SK-N-MC (cell line): ENCODE measurements at regions not wholly inside any gene's neighbourhood (a gene's known extent, or its start where the extent isn't known, plus 50 kb on each side); places are given as distances from the start of the nearest gene placed in this dataset.

Source experiments
- DNase-seq: peaks from one replicate; pipeline ENCODE4 v3.0.0-alpha.2; 2011; ENCODE audit warnings: low read depth, low spot score
- H3K27ac ChIP-seq: fragments of 200-600 bp; sonication (generic); 2 replicates; pipeline ENCODE4 v1.5.1; 2016; ENCODE audit warnings: mixed run types
- H3K36me3 ChIP-seq: fragments of 200-600 bp; sonication (generic); 2 replicates; pipeline ENCODE4 v1.6.1; 2017; ENCODE audit warnings: antibody characterized with exemption, low read length, mixed read lengths; ENCODE audit not compliant: insufficient read depth
- H3K4me3 ChIP-seq: fragments of 200-600 bp; sonication (generic); 2 replicates; pipeline ENCODE4 v1.5.1; 2016
- H3K9ac ChIP-seq: fragments of 200-600 bp; sonication (generic); 2 replicates; pipeline ENCODE4 v1.8.0; 2017; ENCODE audit warnings: mixed run types, mixed read lengths; ENCODE audit not compliant: insufficient read length
- H3K9me3 ChIP-seq: fragments of 200-600 bp; sonication (generic); 2 replicates; pipeline ENCODE4 v1.6.1; 2017; ENCODE audit warnings: low read depth, mild to moderate bottlenecking, antibody characterized with exemption, low read length, moderate library complexity, mixed read lengths
- EZH2 ChIP-seq: fragments of 200-600 bp; sonication (generic); IDR thresholded peaks from one replicate; pipeline ENCODE4 v1.6.1; 2017; ENCODE audit warnings: antibody characterized with exemption
- FOXP2 ChIP-seq: optimal IDR thresholded peaks from 2 replicates; pipeline ENCODE3; 2011; ENCODE audit warnings: mild to moderate bottlenecking, moderate library complexity; ENCODE audit not compliant: insufficient read depth; ENCODE audit errors: extremely low read length, control extremely low read depth
- POLR2AphosphoS5 ChIP-seq: IDR thresholded peaks from 2 replicates; pipeline ENCODE4 v1.6.1; 2012; ENCODE audit warnings: mild to moderate bottlenecking, low read depth, low read length, borderline replicate concordance

- no peak for TF ChIP-seq EZH2
- no peak for TF ChIP-seq FOXP2
- no peak for TF ChIP-seq POLR2AphosphoS5
- Histone ChIP-seq H3K36me3 (no peaks in the 10 kb centered on the region), H3K9me3 (no peaks in the 10 kb centered on the region), H3K9ac (no peak overlapping the region), H3K4me3 (no peak overlapping the region), H3K27ac (no peak overlapping the region)
- no peak for DNase-seq
Observed at GRCh38 chr2:12607971-12608370, 108.8 kb upstream of the TRIB2 start.

GRCh38 chr2:12610314-12610713, 106.4 kb upstream of the TRIB2 start:
- no peak for DNase-seq
- no peak for TF ChIP-seq EZH2
- no peak for TF ChIP-seq FOXP2
- TF ChIP-seq POLR2AphosphoS5 = no peak
- H3K36me3 ChIP-seq = no peaks in the 10 kb centered on the region
- no peak overlapping the region for H3K4me3 ChIP-seq
- H3K9ac ChIP-seq = no peak overlapping the region
- no peak overlapping the region for H3K27ac ChIP-seq
- no peaks in the 10 kb centered on the region for H3K9me3 ChIP-seq

GRCh38 chr2:12612168-12612567, 104.6 kb upstream of the TRIB2 start:
- H3K4me3 ChIP-seq = no peak overlapping the region
- TF ChIP-seq FOXP2 (no peak), EZH2 (no peak), POLR2AphosphoS5 (no peak)
- no peak overlapping the region for H3K9ac ChIP-seq
- no peak overlapping the region for H3K27ac ChIP-seq
- no peaks in the 10 kb centered on the region for H3K9me3 ChIP-seq
- no peaks in the 10 kb centered on the region for H3K36me3 ChIP-seq
- no peak for DNase-seq

GRCh38 chr2:12612671-12613070, 104.1 kb upstream of the TRIB2 start:
- TF ChIP-seq POLR2AphosphoS5 (no peak), EZH2 (no peak), FOXP2 (no peak)
- Histone ChIP-seq H3K27ac (no peak overlapping the region), H3K4me3 (no peak overlapping the region), H3K36me3 (no peaks in the 10 kb centered on the region), H3K9ac (no peak overlapping the region), H3K9me3 (no peaks in the 10 kb centered on the region)
- DNase-seq = no peak

DNA sequence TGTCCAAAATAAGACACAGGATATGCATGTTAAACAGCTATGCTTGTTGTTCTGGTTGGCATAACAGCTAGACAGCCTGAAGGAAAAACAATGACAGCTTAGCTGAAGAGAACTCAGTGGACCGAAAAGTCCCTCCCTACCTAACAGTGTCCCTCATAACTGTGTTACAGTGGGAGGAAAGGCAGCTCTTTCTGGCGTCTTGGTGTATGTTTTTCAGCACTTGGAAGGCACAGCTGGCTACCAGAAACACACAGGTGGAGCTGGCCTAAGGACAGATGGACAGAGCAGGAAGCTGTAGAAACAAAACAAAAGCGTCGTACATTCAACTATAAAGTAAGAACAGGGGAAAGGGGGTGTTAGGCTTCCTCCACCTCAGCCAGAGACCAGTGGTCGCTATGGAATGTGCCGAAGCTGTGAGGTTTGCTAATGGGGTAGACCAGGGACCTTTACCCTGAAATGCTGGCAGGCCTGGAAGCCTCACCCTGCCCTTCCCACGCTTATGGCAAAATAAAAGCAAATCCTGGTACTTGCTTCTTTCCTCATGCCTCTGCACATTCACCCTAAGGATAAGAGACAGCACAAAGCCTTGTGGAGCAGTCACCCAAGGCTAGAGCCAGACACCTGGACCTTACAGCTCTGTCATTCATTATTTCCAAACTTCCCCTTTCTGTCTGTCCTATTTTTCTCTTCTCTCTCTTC, 103.5 kb upstream of the TRIB2 start:
- no peak overlapping the region for H3K27ac ChIP-seq
- DNase-seq = no peak

DNA sequence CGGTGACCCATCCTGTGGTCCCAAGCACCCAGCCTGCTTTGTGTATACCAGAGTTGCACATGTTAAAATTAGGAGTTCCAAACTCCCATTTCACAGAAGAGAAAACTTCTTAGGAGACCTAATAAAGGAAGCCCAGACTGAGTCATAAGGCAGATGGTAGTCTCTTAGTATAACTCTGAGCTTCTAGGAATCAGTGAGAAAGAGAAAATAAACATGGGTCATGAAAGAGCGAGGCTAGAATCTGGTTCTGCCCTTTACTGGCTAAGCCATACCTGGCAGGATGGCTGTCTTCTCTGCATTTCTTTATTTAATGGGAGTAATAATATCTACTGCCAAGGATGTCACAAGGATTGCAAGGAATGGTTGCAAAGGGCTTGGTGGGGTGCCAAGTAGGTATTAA, 101.2 kb upstream of the TRIB2 start:
- Histone ChIP-seq H3K36me3 (no peaks in the 10 kb centered on the region), H3K9me3 (no peaks in the 10 kb centered on the region), H3K9ac (no peak overlapping the region), H3K27ac (no peak overlapping the region), H3K4me3 (no peak overlapping the region)
- TF ChIP-seq POLR2AphosphoS5 = no peak
- DNase-seq = no peak

More for the DNA sequence above, 103.5 kb upstream of the TRIB2 start:
- Histone ChIP-seq H3K36me3 (no peaks in the 10 kb centered on the region), H3K4me3 (no peak overlapping the region), H3K9ac (no peak overlapping the region), H3K9me3 (no peaks in the 10 kb centered on the region)
- TF ChIP-seq POLR2AphosphoS5 = no peak
- TF ChIP-seq EZH2 = no peak
- no peak for TF ChIP-seq FOXP2

- TF ChIP-seq EZH2 (no peak), POLR2AphosphoS5 (no peak), FOXP2 (no peak)
- no peak for DNase-seq
- Histone ChIP-seq H3K9me3 (no peaks in the 10 kb centered on the region), H3K4me3 (no peak overlapping the region), H3K36me3 (no peaks in the 10 kb centered on the region), H3K27ac (no peak overlapping the region), H3K9ac (no peak overlapping the region)
Observed at GRCh38 chr2:12616456-12617156, 100.1 kb upstream of the TRIB2 start.

DNA sequence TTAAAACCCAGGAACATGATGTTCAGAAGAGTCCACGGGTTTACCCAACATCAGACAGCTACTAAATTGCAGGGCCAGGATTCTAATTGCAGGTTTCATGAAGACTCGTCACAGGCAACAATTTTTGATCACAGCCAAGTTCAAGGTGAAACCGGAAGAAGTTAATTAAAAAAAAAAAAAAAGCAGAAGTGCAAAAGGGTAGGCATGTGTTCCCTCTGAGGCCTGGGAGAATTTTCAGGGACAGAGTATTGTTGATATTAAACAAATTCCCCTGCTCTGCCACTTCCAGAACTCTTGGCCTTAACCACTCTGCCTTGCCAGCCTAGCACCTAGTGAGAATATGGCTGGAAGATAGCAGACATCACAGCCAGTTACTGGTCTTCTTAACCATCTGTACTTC, 99.4 kb upstream of the TRIB2 start:
- TF ChIP-seq POLR2AphosphoS5 = no peak
- TF ChIP-seq EZH2 = no peak
- TF ChIP-seq FOXP2 = no peak
- Histone ChIP-seq H3K9ac (no peak overlapping the region), H3K36me3 (no peaks in the 10 kb centered on the region), H3K9me3 (no peaks in the 10 kb centered on the region), H3K4me3 (no peak overlapping the region), H3K27ac (no peak overlapping the region)
- DNase-seq = no peak

DNA sequence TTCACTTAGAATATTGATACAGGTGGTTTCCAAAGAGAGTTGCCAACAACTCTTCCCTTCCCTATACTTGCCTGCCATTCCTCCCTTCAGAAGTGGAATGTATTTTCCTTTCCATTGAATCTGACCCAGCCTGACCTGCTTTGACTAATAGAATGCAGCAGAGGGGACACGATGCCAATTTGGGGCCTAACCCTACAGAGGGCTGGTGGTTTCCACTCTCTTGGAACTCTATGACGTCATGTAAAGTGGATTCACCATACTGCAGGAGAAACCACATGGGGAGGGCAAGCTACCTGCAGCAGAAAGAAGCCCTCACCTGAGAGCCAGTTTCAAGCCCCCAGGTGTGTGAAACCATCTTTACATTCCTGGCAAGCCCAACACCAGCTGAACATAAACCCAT, 98.9 kb upstream of the TRIB2 start:
- TF ChIP-seq EZH2 = no peak
- no peak for TF ChIP-seq POLR2AphosphoS5
- TF ChIP-seq FOXP2 = no peak
- Histone ChIP-seq H3K9me3 (no peaks in the 10 kb centered on the region), H3K9ac (no peak overlapping the region), H3K4me3 (no peak overlapping the region), H3K36me3 (no peaks in the 10 kb centered on the region), H3K27ac (no peak overlapping the region)
- DNase-seq = no peak
